Neural cell (in vitro differentiated cells): ENCODE measurements at regions not wholly inside any gene's neighbourhood (a gene's known extent, or its start where the extent isn't known, plus 50 kb on each side); places are given as distances from the start of the nearest gene placed in this dataset.

Source experiments
- H2AFZ ChIP-seq: fragments of 200-600, 300-800 bp; sonication (generic), shearing (Covaris generic); 2 replicates; pipeline ENCODE4 v1.6.0; 2014; ENCODE audit warnings: low read depth, mild to moderate bottlenecking, antibody characterized with exemption, low read length, moderate library complexity
- H3F3A ChIP-seq: fragments of 200-600 bp; shearing (Covaris generic); 2 replicates; pipeline ENCODE4 v1.6.1; 2016; ENCODE audit warnings: mild to moderate bottlenecking, moderate library complexity, mixed read lengths, antibody characterized with exemption, low read length; ENCODE audit not compliant: insufficient read depth, poor library complexity, severe bottlenecking
- H3K27ac ChIP-seq: fragments of 200-600, 300-800 bp; sonication (generic), shearing (Covaris generic); 2 replicates; pipeline ENCODE4 v1.5.1; 2014; ENCODE audit warnings: mild to moderate bottlenecking, low read length, moderate library complexity
- H3K27me3 ChIP-seq: fragments of 300-800, 200-600 bp; sonication (generic), shearing (Covaris generic); 2 replicates; pipeline ENCODE4 v1.6.0; 2014; ENCODE audit warnings: mild to moderate bottlenecking, low read depth, low read length, moderate library complexity; ENCODE audit not compliant: insufficient read depth
- H3K36me3 ChIP-seq: fragments of 300-800, 200-600 bp; sonication (generic), shearing (Covaris generic); 2 replicates; pipeline ENCODE4 v1.5.1; 2014; ENCODE audit warnings: mild to moderate bottlenecking, antibody characterized with exemption, low read length, moderate library complexity; ENCODE audit not compliant: insufficient read depth
- H3K4me2 ChIP-seq: fragments of 300-800, 200-600 bp; sonication (generic), shearing (Covaris generic); 2 replicates; pipeline ENCODE4 v1.6.0; 2014; ENCODE audit warnings: mild to moderate bottlenecking, low read length
- H3K4me3 ChIP-seq: fragments of 300-800, 200-600 bp; sonication (generic), shearing (Covaris generic); 2 replicates; pipeline ENCODE4 v1.5.1; 2014; ENCODE audit warnings: mild to moderate bottlenecking, low read length, moderate library complexity
- H3K79me2 ChIP-seq: fragments of 200-600 bp; shearing (Covaris generic); replicated peaks from 2 replicates; pipeline ENCODE4 v1.6.0; 2014; ENCODE audit warnings: mild to moderate bottlenecking, low read length, moderate library complexity; ENCODE audit not compliant: insufficient read depth
- H3K9ac ChIP-seq: fragments of 300-800, 200-600 bp; sonication (generic), shearing (Covaris generic); 2 replicates; pipeline ENCODE4 v1.6.1; 2016; ENCODE audit warnings: mild to moderate bottlenecking, low read length, mixed read lengths
- H3K9me2 ChIP-seq: fragments of 200-600 bp; shearing (Covaris generic); 2 replicates; pipeline ENCODE4 v1.6.1; 2016; ENCODE audit warnings: mild to moderate bottlenecking, low read length, mixed read lengths; ENCODE audit not compliant: insufficient read depth
- H3K9me3 ChIP-seq: fragments of 200-600, 300-800 bp; sonication (generic), shearing (Covaris generic); 2 replicates; pipeline ENCODE4 v1.6.1; 2016; ENCODE audit warnings: mild to moderate bottlenecking, mixed run types, low read length, moderate library complexity, mixed read lengths
- H4K20me1 ChIP-seq: fragments of 200-600 bp; shearing (Covaris generic); 2 replicates; pipeline ENCODE4 v1.6.1; 2016; ENCODE audit warnings: mild to moderate bottlenecking, mixed run types; ENCODE audit not compliant: insufficient read depth
- CTCF ChIP-seq: fragments of 450-650 bp; IDR thresholded peaks from 2 replicates; pipeline ENCODE4 v1.5.1; 2014; ENCODE audit warnings: antibody characterized with exemption, mild to moderate bottlenecking, moderate library complexity; ENCODE audit not compliant: poor library complexity, severe bottlenecking
- EP300 ChIP-seq: fragments of 450-650 bp; conservative IDR thresholded peaks from 2 replicates; pipeline ENCODE4 v1.6.1; 2014; ENCODE audit warnings: antibody characterized with exemption, mild to moderate bottlenecking, moderate library complexity; ENCODE audit not compliant: poor library complexity, severe bottlenecking
- EZH2 ChIP-seq: fragments of 200-600, 300-800 bp; shearing (Covaris generic), sonication (generic); IDR thresholded peaks from 2 replicates; pipeline ENCODE4 v1.6.1; 2014; ENCODE audit warnings: antibody characterized with exemption, low read length, borderline replicate concordance, mild to moderate bottlenecking; ENCODE audit not compliant: insufficient read depth, poor library complexity, severe bottlenecking
- MXI1 ChIP-seq: fragments of 450-650 bp; conservative IDR thresholded peaks from 2 replicates; pipeline ENCODE4 v1.6.1; 2014; ENCODE audit warnings: antibody characterized with exemption, mild to moderate bottlenecking; ENCODE audit not compliant: poor library complexity, severe bottlenecking
- POLR2AphosphoS5 ChIP-seq: IDR thresholded peaks from 2 replicates; pipeline ENCODE4 v1.6.1; 2012
- RAD21 ChIP-seq: fragments of 450-650 bp; conservative IDR thresholded peaks from 2 replicates; pipeline ENCODE4 v1.6.1; 2014; ENCODE audit warnings: antibody characterized with exemption, mild to moderate bottlenecking, moderate library complexity
- REST ChIP-seq: IDR thresholded peaks from 2 replicates; pipeline ENCODE4 v1.6.1; 2012; ENCODE audit warnings: borderline replicate concordance
- SMC3 ChIP-seq: fragments of 450-650 bp; conservative IDR thresholded peaks from 2 replicates; pipeline ENCODE4 v1.6.1; 2014; ENCODE audit warnings: antibody characterized with exemption, mild to moderate bottlenecking, moderate library complexity; ENCODE audit not compliant: poor library complexity
- TAF1 ChIP-seq: IDR thresholded peaks from 2 replicates; pipeline ENCODE4 v1.6.1; 2012; ENCODE audit warnings: low read depth

- Histone ChIP-seq H3K27ac (no peak overlapping the region), H3K27me3 (no peaks in the 10 kb centered on the region), H3F3A (no peaks in the 10 kb centered on the region)
Measured at GRCh38 chr3:147333098-147333497, 73.2 kb downstream of the ZIC4 start.

GRCh38 chr3:147328711-147329110 is 77.6 kb downstream of the ZIC4 start:
- H2AFZ ChIP-seq, result no peak overlapping the region
- H3K9me3 ChIP-seq, result no peaks in the 10 kb centered on the region
- no peaks in the 10 kb centered on the region for H3K27me3 ChIP-seq
- no peak overlapping the region for H3K27ac ChIP-seq
- no peak overlapping the region for H3K9ac ChIP-seq
- no peaks in the 10 kb centered on the region for H4K20me1 ChIP-seq
- no peaks in the 10 kb centered on the region for H3K36me3 ChIP-seq
- no peaks in the 10 kb centered on the region for H3F3A ChIP-seq
- no peaks in the 10 kb centered on the region for H3K79me2 ChIP-seq
- H3K4me2 ChIP-seq, result no peak overlapping the region
- no peak overlapping the region for H3K4me3 ChIP-seq
- no peaks in the 10 kb centered on the region for H3K9me2 ChIP-seq
- TF ChIP-seq SMC3 (no peak), MXI1 (no peak), RAD21 (no peak), REST (no peak), EZH2 (no peak), TAF1 (no peak), POLR2AphosphoS5 (no peak), EP300 (no peak)

More at GRCh38 chr3:147333098-147333497, 73.2 kb downstream of the ZIC4 start:
- no peaks in the 10 kb centered on the region for H3K36me3 ChIP-seq
- no peaks in the 10 kb centered on the region for H3K79me2 ChIP-seq
- H3K4me3 ChIP-seq, result no peak overlapping the region
- no peak overlapping the region for H2AFZ ChIP-seq
- H3K9me2 ChIP-seq, result no peaks in the 10 kb centered on the region
- no peak overlapping the region for H3K9ac ChIP-seq
- no peak overlapping the region for H3K4me2 ChIP-seq
- no peaks in the 10 kb centered on the region for H4K20me1 ChIP-seq
- no peak for TF ChIP-seq RAD21
- TF ChIP-seq CTCF, result no peak
- no peak for TF ChIP-seq MXI1
- no peak for TF ChIP-seq REST
- TF ChIP-seq EP300, result no peak
- TF ChIP-seq TAF1, result no peak
- no peak for TF ChIP-seq EZH2
- H3K9me3 ChIP-seq, result no peaks in the 10 kb centered on the region
